Pancreas (tissue), 10 donors: ENCODE measurements at regions not wholly inside any gene's neighbourhood (a gene's known extent, or its start where the extent isn't known, plus 50 kb on each side); places are given as distances from the start of the nearest gene placed in this dataset.

Experiments
- ATAC-seq, 4 donors: fragments of 200-7000 bp; cut with Tn5 transposase; one replicate each; pipeline versions ENCODE4 v1.8.0 to v1.9.1; 2020; ENCODE audit warnings: mild to moderate bottlenecking in 4 of 4, moderate library complexity in 4 of 4
- DNase-seq, 6 donors: peaks; one replicate each; pipeline ENCODE4 v3.0.0-alpha.2; 2020
- FAIRE-seq: peaks from 2 replicates; lab custom pipeline; 2012; peaks lifted over from hg19 to GRCh38; lab: Jason Lieb, UNC
- H3K27ac ChIP-seq, 4 donors: fragments of 200-600 bp; sonication (generic); 1 replicate in 3 of 4; 2 replicates in 1 of 4; pipeline versions ENCODE4 v1.5.0 to v1.8.0; 2020
- H3K27me3 ChIP-seq, 4 donors: fragments of 200-600 bp; one replicate each; pipeline ENCODE4 v1.8.0; 2021
- H3K36me3 ChIP-seq, 3 donors: fragments of 200-600 bp; sonication (generic) in 1 of 3; one replicate each; pipeline versions ENCODE4 v1.5.0 to v1.8.0; 2020 to 2021
- H3K4me1 ChIP-seq, 3 donors: fragments of 200-600 bp; one replicate each; pipeline ENCODE4 v1.8.0; 2021
- H3K4me3 ChIP-seq, 4 donors: fragments of 200-600 bp; sonication (generic) in 2 of 4; one replicate each; pipeline versions ENCODE4 v1.5.0 to v1.8.0; 2020 to 2021
- H3K9me3 ChIP-seq, 4 donors: fragments of 200-600 bp; one replicate each; pipeline ENCODE4 v1.8.0; 2021
- CTCF ChIP-seq, 4 donors: fragments of 200-600 bp; sonication (generic) in 3 of 4; IDR thresholded peaks; one replicate each; pipeline versions ENCODE4 v1.5.0 to v1.8.0; 2021; ENCODE audit warnings: antibody characterized with exemption in 4 of 4
- WGBS, 2 donors: extraction: QIAGEN DNeasy Blood & Tissue Kit; methylation state at CpG; one replicate each; pipeline ENCODE4 v1.1.7; 2013; 5-methylcytosine and 5-hydroxymethylcytosine counted together
- intact Hi-C, 3 donors: fragments of 100-400 bp; cut with DNase I; formaldehyde crosslinking; loops; one replicate each; pipeline versions ENCODE4 v1.11.1 to v1.14.2; 2022
- donor health status: healthy with polysubstance abuse.
- donor health status: DM: no; HTN: no; CAD: no; lungs with moderate emphysema.
- donor health status: DM: no; HTN: no; CAD: no.
- donor health status: control.
- donor health status: control.
- donor health status: Bipolar disorder and iron deficiency.
- donor health status: DM: yes; HTN: yes; CAD: no.
- donor health status: DM: no; HTN: no; CAD: no.
- donor health status: DM: no; HTN: no; CAD: no.
- donor health status: DM: yes; HTN: yes; CAD: no.

GRCh38 chr20:21832442-21833385 is 127.2 kb downstream of the PAX1 start:
- TF ChIP-seq CTCF (IDR thresholded peaks at IDR 0.05) = no peak
- no peak overlapping the region for H3K27ac ChIP-seq
- H3K36me3 ChIP-seq = no peaks in the 10 kb centered on the region
- WGBS, 2 donors = 54 to 69% methylated on average over 8 of the region's 8 CpGs
- no peak for ATAC-seq
- no peak overlapping the region for H3K4me3 ChIP-seq
- FAIRE-seq = no peak
- H3K27me3 ChIP-seq = no peaks in the 10 kb centered on the region
- no peak for DNase-seq
- H3K4me1 ChIP-seq = no peaks in the 10 kb centered on the region
- intact Hi-C loops = no loop called here
- no peaks in the 10 kb centered on the region for H3K9me3 ChIP-seq

DNA sequence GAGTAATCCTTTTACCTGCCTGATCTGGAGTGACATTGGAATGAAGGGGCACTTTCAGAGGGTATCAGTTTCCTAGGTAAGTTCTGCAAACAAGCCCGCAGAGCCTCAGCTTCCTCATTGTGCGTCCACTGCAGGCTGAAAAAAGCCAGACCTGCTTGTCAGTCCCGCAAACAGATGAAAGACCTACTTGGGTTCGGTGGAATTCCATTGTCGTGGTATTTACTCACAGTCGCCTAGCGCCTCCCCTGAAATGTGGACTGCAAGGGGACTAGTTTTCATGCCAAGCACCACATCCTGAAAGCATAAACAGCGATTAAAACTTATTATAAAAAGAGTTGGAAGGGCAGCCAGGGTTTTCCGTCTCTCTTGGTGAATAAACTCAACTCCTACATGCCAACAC is 121.5 kb downstream of the PAX1 start:
- H3K36me3 ChIP-seq = no peaks in the 10 kb centered on the region
- intact Hi-C loops = no loop called here
- DNase-seq = no peak
- ATAC-seq = no peak
- H3K27ac ChIP-seq = no peak overlapping the region
- no peaks in the 10 kb centered on the region for H3K9me3 ChIP-seq
- WGBS, 2 donors = 10 to 11% methylated on average over 9 of the region's 9 CpGs
- peaks cover 0 to 3% (median 0%) of the 10 kb centered on the region in 4 donors for H3K27me3 ChIP-seq
- no peak for FAIRE-seq
- no peaks in the 10 kb centered on the region for H3K4me1 ChIP-seq
- H3K4me3 ChIP-seq = no peak overlapping the region
- no peak for TF ChIP-seq CTCF (IDR thresholded peaks at IDR 0.05)

DNA sequence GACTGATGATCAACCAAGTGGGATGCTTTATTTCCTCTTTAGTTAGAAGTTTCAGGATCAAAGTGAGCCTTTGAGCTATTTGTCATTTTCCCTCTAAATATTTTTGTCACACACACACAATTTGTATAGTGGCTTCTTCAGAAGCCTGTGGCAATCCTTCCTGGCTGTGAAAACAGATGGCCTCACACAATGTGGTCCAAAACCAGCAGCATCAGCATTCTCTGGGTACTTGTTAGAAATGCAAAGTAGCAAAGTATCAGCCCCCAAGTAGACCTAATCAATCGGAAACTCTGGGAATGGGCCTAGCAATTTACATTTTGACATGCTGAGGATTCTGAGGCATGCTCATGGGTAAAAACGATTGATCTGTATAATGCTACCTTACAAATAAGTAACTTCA is 115.9 kb downstream of the PAX1 start:
- Histone ChIP-seq H3K27ac (no peak overlapping the region), H3K4me3 (no peak overlapping the region), H3K9me3 (no peaks in the 10 kb centered on the region), H3K4me1 (no peaks in the 10 kb centered on the region), H3K27me3 (peaks cover 0 to 3% (median 0%) of the 10 kb centered on the region in 4 donors), H3K36me3 (no peaks in the 10 kb centered on the region)
- ATAC-seq (no peak), FAIRE-seq (no peak), DNase-seq (no peak)
- intact Hi-C loops = no loop called here
- TF ChIP-seq CTCF (IDR thresholded peaks at IDR 0.05) = no peak
- 30 to 39% methylated on average over 2 of the region's 2 CpGs for WGBS, 2 donors

DNA sequence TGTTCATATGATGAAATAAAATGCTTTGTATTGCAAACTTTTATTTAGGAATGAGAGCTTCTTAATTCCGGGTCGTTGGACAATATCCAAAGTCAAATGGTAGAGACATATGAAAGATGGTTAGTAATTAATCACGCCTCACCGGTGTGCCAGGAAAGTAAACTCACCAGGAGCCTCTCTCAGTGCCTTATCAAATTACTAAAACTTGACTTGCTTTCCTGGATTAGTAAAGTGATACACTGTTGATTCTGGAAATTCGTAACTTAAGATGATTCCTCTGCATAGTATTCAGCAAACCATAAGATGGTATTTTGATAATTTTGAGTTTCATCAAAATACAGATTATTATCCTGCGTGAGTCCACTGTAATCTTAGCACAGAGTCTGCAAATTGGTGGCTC is 115.2 kb downstream of the PAX1 start:
- ATAC-seq = no peak
- intact Hi-C loops = no loop called here
- DNase-seq = no peak
- TF ChIP-seq CTCF (IDR thresholded peaks at IDR 0.05) = no peak
- Histone ChIP-seq H3K36me3 (no peaks in the 10 kb centered on the region), H3K9me3 (no peaks in the 10 kb centered on the region), H3K27ac (no peak overlapping the region), H3K4me1 (no peaks in the 10 kb centered on the region), H3K27me3 (no peaks in the 10 kb centered on the region), H3K4me3 (no peak overlapping the region)
- FAIRE-seq = no peak
- 29 to 31% methylated on average over 6 of the region's 6 CpGs for WGBS, 2 donors

DNA sequence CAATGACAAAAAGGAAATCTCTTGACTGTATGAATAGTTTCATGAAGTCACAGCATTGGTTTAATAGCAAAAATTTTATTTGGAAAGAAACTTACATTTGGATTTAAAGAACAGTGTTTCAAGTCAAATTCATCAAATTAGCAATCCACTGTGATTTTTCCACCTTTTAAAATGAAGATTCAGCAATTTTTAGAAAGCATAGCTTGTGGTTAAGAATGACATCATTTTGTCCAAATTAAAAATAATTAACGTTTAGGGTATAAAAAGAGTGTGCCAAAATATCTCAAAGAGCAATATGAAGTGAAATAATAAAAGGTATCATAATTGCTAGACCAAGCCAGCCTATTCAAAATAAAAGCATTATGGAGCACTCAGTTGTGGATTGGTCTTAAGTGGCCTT is 114.6 kb downstream of the PAX1 start:
- Histone ChIP-seq H3K4me3 (no peak overlapping the region), H3K27ac (no peak overlapping the region), H3K9me3 (no peaks in the 10 kb centered on the region), H3K27me3 (no peaks in the 10 kb centered on the region), H3K36me3 (no peaks in the 10 kb centered on the region), H3K4me1 (no peaks in the 10 kb centered on the region)
- no peak for FAIRE-seq
- ATAC-seq = no peak
- intact Hi-C loops = no loop called here
- WGBS, 2 donors = 38 to 44% methylated on average over 1 of the region's 1 CpG
- DNase-seq = no peak
- TF ChIP-seq CTCF (IDR thresholded peaks at IDR 0.05) = no peak
